AG10803 (cell line): ENCODE measurements at regions not wholly inside any gene's neighbourhood (a gene's known extent, or its start where the extent isn't known, plus 50 kb on each side); places are given as distances from the start of the nearest gene placed in this dataset.

Experiments
- DNase-seq: peaks from one replicate; pipeline ENCODE4 v3.0.0; 2010; ENCODE audit warnings: low read depth
- H3K4me3 ChIP-seq: 2 replicates; pipeline ENCODE4 v1.5.1; 2011; ENCODE audit warnings: mild to moderate bottlenecking, low read length, control low read depth
- CTCF ChIP-seq: conservative IDR thresholded peaks from 2 replicates; pipeline ENCODE4 v1.5.1; 2011; ENCODE audit warnings: mild to moderate bottlenecking, low read length, control low read depth, inconsistent platforms

- H3K4me3 ChIP-seq, result no peak overlapping the region
- no peak for DNase-seq
- TF ChIP-seq CTCF, result no peak
Measured at GRCh38 chr6:152845421-152845820, 94.8 kb downstream of the VIP start.

GRCh38 chr6:152846825-152847224 is 96.2 kb downstream of the VIP start:
- DNase-seq, result no peak
- TF ChIP-seq CTCF, result no peak
- no peak overlapping the region for H3K4me3 ChIP-seq

- no peak for DNase-seq
- no peak for TF ChIP-seq CTCF
- H3K4me3 ChIP-seq, result no peak overlapping the region
Measured at GRCh38 chr6:152848919-152849318, 98.3 kb downstream of the VIP start.

- TF ChIP-seq CTCF, result no peak
- no peak for DNase-seq
- H3K4me3 ChIP-seq, result no peak overlapping the region
Measured at GRCh38 chr6:152854086-152854795, 103.6 kb downstream of the VIP start.

- no peak for TF ChIP-seq CTCF
- no peak overlapping the region for H3K4me3 ChIP-seq
- DNase-seq, result no peak
Measured at GRCh38 chr6:152858141-152858540, 107.5 kb downstream of the VIP start.

- no peak for DNase-seq
- TF ChIP-seq CTCF, result no peak
- H3K4me3 ChIP-seq, result no peak overlapping the region
Measured at GRCh38 chr6:152859225-152859624, 108.6 kb downstream of the VIP start.

- H3K4me3 ChIP-seq, result no peak overlapping the region
- peak; percentile 78 for TF ChIP-seq CTCF
- DNase-seq, result peak; percentile 76
Measured at GRCh38 chr6:152863618-152864326, 113.2 kb downstream of the VIP start.
